ENCODE measurements at regions not wholly inside any gene's neighbourhood (a gene's known extent, or its start where the extent isn't known, plus 50 kb on each side); places are given as distances from the start of the nearest gene placed in this dataset.

DNA sequence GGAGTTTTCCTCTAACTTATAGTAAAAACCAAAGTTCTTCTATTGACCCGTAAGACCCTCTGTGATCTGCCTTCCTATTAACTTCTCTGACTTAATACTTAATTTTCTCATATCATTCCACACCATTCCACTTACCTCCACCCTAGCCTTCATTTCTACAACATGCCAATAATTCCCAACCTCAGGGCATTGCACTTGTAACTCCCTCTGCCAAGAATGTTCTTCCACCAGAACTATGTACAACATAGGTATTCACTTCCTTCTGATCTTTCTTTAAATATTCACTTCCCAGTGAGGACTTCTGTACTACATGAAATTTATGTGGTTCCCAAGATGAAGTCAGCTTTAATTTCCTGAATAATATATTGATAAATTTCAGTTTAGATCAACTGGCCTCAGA is 531.7 kb downstream of the LRFN5 start:
- Histone ChIP-seq H3K4me1 (ENCODE audit: control insufficient read depth in 2 of 2, insufficient read depth in 2 of 2, low read length in 2 of 2) (no peaks in the 10 kb centered on the region), H3K9me3 (ENCODE audit: control extremely low read depth in 1 of 3, control insufficient read depth in 2 of 3, insufficient read depth in 1 of 3, low read length in 2 of 3) (peaks cover 0 to 1% (median 0%) of the 10 kb centered on the region in 3 donors), H3K36me3 (replicated peaks in 1 of 2; ENCODE audit: control extremely low read depth in 1 of 2, control insufficient read depth in 1 of 2, extremely low read depth in 1 of 2, insufficient read depth in 2 of 2, low read length in 1 of 2) (no peaks in the 10 kb centered on the region), H3K27me3 (replicated peaks in 1 of 4; ENCODE audit: control extremely low read depth in 1 of 4, control insufficient read depth in 3 of 4, insufficient read depth in 4 of 4, low read length in 3 of 4) (no peaks in the 10 kb centered on the region), H4K20me1 (ENCODE audit: control insufficient read depth, insufficient read depth, low read length, poor library complexity, severe bottlenecking) (no peaks in the 10 kb centered on the region), H3K4me3 (ENCODE audit: control extremely low read depth in 1 of 5, extremely low read depth in 1 of 5, insufficient read depth in 1 of 5, low read depth in 2 of 5, low read length in 4 of 5) (no peak overlapping the region), H3K27ac (ENCODE audit: low read length in 2 of 2) (no peak overlapping the region), H3K4me2 (replicated peaks; ENCODE audit: low read depth, low read length, poor library complexity, severe bottlenecking) (no peak overlapping the region), H2AFZ (ENCODE audit: insufficient read depth, low read depth, low read length, poor library complexity, severe bottlenecking) (no peak overlapping the region), H3K9ac (ENCODE audit: low read length) (no peak overlapping the region), H3K79me2 (ENCODE audit: control insufficient read depth, insufficient read depth, low read length) (no peaks in the 10 kb centered on the region)
- peaks cover 2% of the 10 kb centered on the region for H3K4me1 Mint-ChIP-seq
- ATAC-seq (ENCODE audit: low read depth) (no peak), DNase-seq (no peak)
- H3K9me3 Mint-ChIP-seq (ENCODE audit: insufficient read depth): no peaks in the 10 kb centered on the region
- H3K27me3 Mint-ChIP-seq: no peaks in the 10 kb centered on the region
- ChIA-PET CTCF (no interaction called here), POLR2A (no interaction called here)
- intact Hi-C loops (cut with micrococcal nuclease): no loop called here
- 71% methylated on average over 1 of the region's 1 CpG for WGBS (ENCODE audit: insufficient coverage)
- no peak overlapping the region for H3K4me3 Mint-ChIP-seq
- no peak for TF ChIP-seq CTCF (IDR thresholded peaks at IDR 0.05)
- TF ChIP-seq EZH2 (IDR thresholded peaks at IDR 0.05; ENCODE audit: borderline replicate concordance, insufficient read depth, low read depth, low read length, poor library complexity, severe bottlenecking): no peak
- no peak overlapping the region for H3K27ac Mint-ChIP-seq

DNA sequence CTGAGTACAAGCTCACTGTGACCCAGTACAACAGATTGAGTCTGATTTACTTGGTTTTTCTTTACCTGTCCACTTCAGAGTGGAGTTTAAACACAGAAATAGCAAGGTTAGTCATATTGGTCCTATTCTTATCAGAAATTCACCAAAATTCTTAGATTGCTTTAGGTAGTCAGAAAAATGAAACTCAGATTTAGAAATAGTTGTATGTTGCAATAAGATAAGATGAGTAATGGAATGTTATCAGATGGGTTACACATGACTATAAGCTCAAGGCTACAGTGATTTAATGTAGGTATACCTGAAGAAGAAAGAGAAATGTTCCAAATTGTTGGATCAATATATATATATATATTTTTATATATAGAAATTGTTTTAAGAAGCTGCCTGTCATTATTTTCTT is 524.1 kb downstream of the LRFN5 start:
- no peak overlapping the region for H2AFZ ChIP-seq (ENCODE audit: insufficient read depth, low read depth, low read length, poor library complexity, severe bottlenecking)
- no peaks in the 10 kb centered on the region for H3K4me1 ChIP-seq (ENCODE audit: control insufficient read depth in 2 of 2, insufficient read depth in 2 of 2, low read length in 2 of 2)
- H3K9ac ChIP-seq (ENCODE audit: low read length): no peak overlapping the region
- H3K27ac Mint-ChIP-seq: no peak overlapping the region
- no peak overlapping the region for H3K4me3 ChIP-seq (ENCODE audit: control extremely low read depth in 1 of 5, extremely low read depth in 1 of 5, insufficient read depth in 1 of 5, low read depth in 2 of 5, low read length in 4 of 5)
- H3K27ac ChIP-seq (ENCODE audit: low read length in 2 of 2): no peak overlapping the region
- peaks cover 2% of the 10 kb centered on the region for H3K4me1 Mint-ChIP-seq
- peaks cover 0 to 1% (median 0%) of the 10 kb centered on the region in 3 donors for H3K9me3 ChIP-seq (ENCODE audit: control extremely low read depth in 1 of 3, control insufficient read depth in 2 of 3, insufficient read depth in 1 of 3, low read length in 2 of 3)
- no peaks in the 10 kb centered on the region for H4K20me1 ChIP-seq (ENCODE audit: control insufficient read depth, insufficient read depth, low read length, poor library complexity, severe bottlenecking)
- intact Hi-C loops (cut with micrococcal nuclease): no loop called here
- no peak overlapping the region for H3K4me2 ChIP-seq (replicated peaks; ENCODE audit: low read depth, low read length, poor library complexity, severe bottlenecking)
- ChIA-PET POLR2A (no interaction called here), CTCF (no interaction called here)
- no peak for DNase-seq
- no peak for ATAC-seq (ENCODE audit: low read depth)
- H3K4me3 Mint-ChIP-seq: no peak overlapping the region
- no peaks in the 10 kb centered on the region for H3K27me3 ChIP-seq (replicated peaks in 1 of 4; ENCODE audit: control extremely low read depth in 1 of 4, control insufficient read depth in 3 of 4, insufficient read depth in 4 of 4, low read length in 3 of 4)
- no peaks in the 10 kb centered on the region for H3K27me3 Mint-ChIP-seq
- no peak for TF ChIP-seq EZH2 (IDR thresholded peaks at IDR 0.05; ENCODE audit: borderline replicate concordance, insufficient read depth, low read depth, low read length, poor library complexity, severe bottlenecking)
- no peak for TF ChIP-seq CTCF (IDR thresholded peaks at IDR 0.05)
- H3K79me2 ChIP-seq (ENCODE audit: control insufficient read depth, insufficient read depth, low read length): no peaks in the 10 kb centered on the region
- no peaks in the 10 kb centered on the region for H3K36me3 ChIP-seq (replicated peaks in 1 of 2; ENCODE audit: control extremely low read depth in 1 of 2, control insufficient read depth in 1 of 2, extremely low read depth in 1 of 2, insufficient read depth in 2 of 2, low read length in 1 of 2)
- no peaks in the 10 kb centered on the region for H3K9me3 Mint-ChIP-seq (ENCODE audit: insufficient read depth)

Data from B cell (primary cell).